GM23338 (cell line): ENCODE measurements at regions not wholly inside any gene's neighbourhood (a gene's known extent, or its start where the extent isn't known, plus 50 kb on each side); places are given as distances from the start of the nearest gene placed in this dataset.

ENCODE experiments used
- ATAC-seq: fragments of 200-7000 bp; cut with Tn5 transposase; 3 replicates; pipeline ENCODE4 v1.9.1; 2020
- DNase-seq: peaks from one replicate; pipeline ENCODE4 v3.0.0-alpha.2; 2015; ENCODE audit warnings: low spot score
- H2AFZ ChIP-seq: fragments of 200-600 bp; sonication (generic); 2 replicates; pipeline ENCODE4 v1.8.0; 2016; ENCODE audit warnings: antibody characterized with exemption, mild to moderate bottlenecking, moderate library complexity
- H3F3A ChIP-seq: fragments of 200-600 bp; sonication (generic); replicated peaks from 2 replicates; pipeline ENCODE4 v1.8.0; 2017; ENCODE audit warnings: antibody characterized with exemption, mixed run types, low read depth
- H3K27ac ChIP-seq: fragments of 200-600 bp; sonication (generic); 2 replicates; pipeline ENCODE4 v1.6.1; 2016; ENCODE audit warnings: low read depth
- H3K27me3 ChIP-seq: fragments of 200-600 bp; sonication (generic); 2 replicates; pipeline ENCODE4 v1.8.0; 2016; ENCODE audit warnings: mild to moderate bottlenecking, mixed run types, moderate library complexity; ENCODE audit not compliant: insufficient read depth
- H3K36me3 ChIP-seq: fragments of 200-600 bp; sonication (generic); 2 replicates; pipeline ENCODE4 v1.8.0; 2016; ENCODE audit warnings: mild to moderate bottlenecking; ENCODE audit not compliant: insufficient read depth
- H3K4me1 ChIP-seq: fragments of 200-600 bp; sonication (generic); 2 replicates; pipeline ENCODE4 v1.8.0; 2016; ENCODE audit warnings: mild to moderate bottlenecking, moderate library complexity; ENCODE audit not compliant: insufficient read depth
- H3K4me2 ChIP-seq: fragments of 200-600 bp; sonication (generic); 2 replicates; pipeline ENCODE4 v1.7.1; 2017; ENCODE audit warnings: mixed run types
- H3K4me3 ChIP-seq: fragments of 200-600 bp; sonication (generic); 2 replicates; pipeline ENCODE4 v1.6.1; 2016; ENCODE audit warnings: mixed run types
- H3K79me2 ChIP-seq: fragments of 200-600 bp; sonication (generic); replicated peaks from 2 replicates; pipeline ENCODE4 v1.8.0; 2017; ENCODE audit warnings: mild to moderate bottlenecking; ENCODE audit not compliant: insufficient read depth
- H3K9me2 ChIP-seq: fragments of 200-600 bp; sonication (generic); 2 replicates; pipeline ENCODE4 v1.8.0; 2017; ENCODE audit not compliant: insufficient read depth
- H4K20me1 ChIP-seq: fragments of 200-600 bp; sonication (generic); replicated peaks from 2 replicates; pipeline ENCODE4 v1.8.0; 2017; ENCODE audit warnings: mild to moderate bottlenecking; ENCODE audit not compliant: insufficient read depth
- H3K27ac Mint-ChIP-seq: 2 replicates; pipeline ENCODE4 v1.8.0; 2020; ENCODE audit warnings: inconsistent platforms, mild to moderate bottlenecking, moderate library complexity, mixed read lengths
- H3K27me3 Mint-ChIP-seq: 3 replicates; pipeline ENCODE4 v1.8.0; 2022; ENCODE audit warnings: low read depth, mild to moderate bottlenecking, moderate library complexity, mixed read lengths, inconsistent platforms; ENCODE audit not compliant: insufficient read depth, poor library complexity
- H3K36me3 Mint-ChIP-seq: 3 replicates; pipeline ENCODE4 v1.8.0; 2021; ENCODE audit warnings: low read depth, mild to moderate bottlenecking, inconsistent platforms, moderate library complexity, mixed read lengths
- H3K4me1 Mint-ChIP-seq: 3 replicates; pipeline ENCODE4 v1.8.0; 2020; ENCODE audit warnings: mild to moderate bottlenecking, inconsistent platforms, mixed read lengths
- H3K4me3 Mint-ChIP-seq: 3 replicates; pipeline ENCODE4 v1.8.0; 2021; ENCODE audit warnings: moderate library complexity, mild to moderate bottlenecking, inconsistent platforms, mixed read lengths
- H3K9me3 Mint-ChIP-seq: 3 replicates; pipeline ENCODE4 v1.8.0; 2020; ENCODE audit warnings: moderate library complexity, mild to moderate bottlenecking, inconsistent platforms, mixed read lengths
- CREB1 ChIP-seq: fragments of 250-450 bp; sonication (Bioruptor Pico); IDR thresholded peaks from 2 replicates; pipeline ENCODE4 v1.5.0; 2020; ENCODE audit warnings: low read depth, mild to moderate bottlenecking, moderate library complexity
- ETS1 ChIP-seq: IDR thresholded peaks from 2 replicates; pipeline ENCODE4 v1.6.1; 2016; ENCODE audit warnings: antibody characterized with exemption
- EZH2 ChIP-seq: fragments of 200-600 bp; sonication (generic); IDR thresholded peaks from one replicate; pipeline ENCODE4 v1.8.0; 2017; ENCODE audit warnings: antibody characterized with exemption, mild to moderate bottlenecking, low read depth; ENCODE audit not compliant: unreplicated experiment
- EZH2phosphoT487 ChIP-seq: fragments of 200-600 bp; sonication (generic); IDR thresholded peaks from one replicate; pipeline ENCODE4 v1.8.1; 2018; ENCODE audit warnings: antibody characterized with exemption; ENCODE audit not compliant: unreplicated experiment
- JUNB ChIP-seq: IDR thresholded peaks from one replicate; pipeline ENCODE4 v1.6.1; 2016; ENCODE audit warnings: antibody characterized with exemption; ENCODE audit not compliant: unreplicated experiment
- NANOG ChIP-seq: IDR thresholded peaks from 2 replicates; pipeline ENCODE4 v1.6.1; 2016; ENCODE audit warnings: antibody characterized with exemption, borderline replicate concordance
- POLR2AphosphoS5 ChIP-seq: IDR thresholded peaks from 2 replicates; pipeline ENCODE4 v1.6.1; 2016; ENCODE audit warnings: antibody characterized with exemption, low read depth
- STAT1 ChIP-seq: IDR thresholded peaks from one replicate; pipeline ENCODE4 v1.6.1; 2016; ENCODE audit warnings: antibody characterized with exemption; ENCODE audit not compliant: unreplicated experiment
- ZNF114 ChIP-seq: fragments of 250-450 bp; sonication (Bioruptor Pico); IDR thresholded peaks from 2 replicates; pipeline ENCODE4 v1.5.0; 2020; ENCODE audit warnings: mild to moderate bottlenecking, moderate library complexity
- ZNF331 ChIP-seq: fragments of 250-450 bp; sonication (Bioruptor Pico); IDR thresholded peaks from 2 replicates; pipeline ENCODE4 v1.5.0; 2020; ENCODE audit warnings: low read depth, mild to moderate bottlenecking, moderate library complexity
- ZNF462 ChIP-seq: fragments of 250-450 bp; sonication (Bioruptor Pico); IDR thresholded peaks from 2 replicates; pipeline ENCODE4 v1.5.0; 2020; ENCODE audit warnings: mild to moderate bottlenecking, moderate library complexity
- TF ChIP-seq, protein P1 (sequence below): IDR thresholded peaks from one replicate; pipeline ENCODE4 v1.6.1; 2018; ENCODE audit warnings: antibody characterized with exemption; ENCODE audit not compliant: unreplicated experiment
- TF ChIP-seq, protein P2 (sequence below), 2 experiments: fragments of 200-600 bp in 1 of 2; sonication (generic) in 1 of 2; conservative IDR thresholded peaks; 2 replicates each; pipeline versions ENCODE4 v1.5.1 to v1.6.1; 2016 to 2017; ENCODE audit warnings: antibody characterized with exemption in 2 of 2, low read depth in 2 of 2, mild to moderate bottlenecking in 2 of 2, moderate library complexity in 1 of 2

DNA sequence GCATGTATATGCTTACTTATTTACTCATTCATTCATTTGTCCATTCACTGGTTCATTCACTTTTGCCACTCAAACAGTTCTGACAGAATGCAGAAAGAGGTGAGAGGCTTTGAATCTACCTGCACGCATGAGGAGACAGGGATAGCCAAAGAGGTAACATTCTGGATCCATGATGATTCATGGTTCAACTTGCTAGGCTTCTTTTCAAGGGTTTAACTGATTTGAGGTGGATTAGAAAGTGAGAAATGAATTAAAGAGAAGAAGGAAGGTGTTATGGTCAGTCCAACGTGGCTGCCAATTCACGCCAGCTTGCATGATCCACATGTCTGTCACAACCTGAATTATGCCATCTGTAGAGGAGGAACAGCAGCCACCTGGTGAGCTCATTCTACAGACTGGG lies 260.6 kb downstream of the ARRDC4 start:
- Mint-ChIP-seq H3K36me3 (no peaks in the 10 kb centered on the region), H3K27ac (no peak overlapping the region), H3K4me1 (no peaks in the 10 kb centered on the region; the same call in 2 of the 3 replicates), H3K9me3 (no peaks in the 10 kb centered on the region), H3K4me3 (no peak overlapping the region), H3K27me3 (no peaks in the 10 kb centered on the region)
- ATAC-seq (no peak), DNase-seq (no peak)
- Histone ChIP-seq H3K27ac (no peak overlapping the region), H3K4me1 (no peaks in the 10 kb centered on the region), H3F3A (no peaks in the 10 kb centered on the region), H3K4me3 (no peak overlapping the region), H3K36me3 (no peaks in the 10 kb centered on the region), H3K79me2 (no peaks in the 10 kb centered on the region), H2AFZ (no peak overlapping the region), H3K27me3 (no peaks in the 10 kb centered on the region), H4K20me1 (no peaks in the 10 kb centered on the region), H3K9me2 (peaks cover 8% of the 10 kb centered on the region; the same call in 1 of the 2 replicates), H3K4me2 (no peak overlapping the region)
- TF ChIP-seq JUNB (no peak), EZH2 (no peak), ZNF114 (no peak), ZNF331 (CRISPR knock-in tag) (no peak), NANOG (no peak), EZH2phosphoT487 (no peak), ZNF462 (CRISPR knock-in tag) (no peak), ETS1 (no peak), POLR2AphosphoS5 (no peak), CREB1 (no peak), STAT1 (no peak)
- TF ChIP-seq, protein P1, sequence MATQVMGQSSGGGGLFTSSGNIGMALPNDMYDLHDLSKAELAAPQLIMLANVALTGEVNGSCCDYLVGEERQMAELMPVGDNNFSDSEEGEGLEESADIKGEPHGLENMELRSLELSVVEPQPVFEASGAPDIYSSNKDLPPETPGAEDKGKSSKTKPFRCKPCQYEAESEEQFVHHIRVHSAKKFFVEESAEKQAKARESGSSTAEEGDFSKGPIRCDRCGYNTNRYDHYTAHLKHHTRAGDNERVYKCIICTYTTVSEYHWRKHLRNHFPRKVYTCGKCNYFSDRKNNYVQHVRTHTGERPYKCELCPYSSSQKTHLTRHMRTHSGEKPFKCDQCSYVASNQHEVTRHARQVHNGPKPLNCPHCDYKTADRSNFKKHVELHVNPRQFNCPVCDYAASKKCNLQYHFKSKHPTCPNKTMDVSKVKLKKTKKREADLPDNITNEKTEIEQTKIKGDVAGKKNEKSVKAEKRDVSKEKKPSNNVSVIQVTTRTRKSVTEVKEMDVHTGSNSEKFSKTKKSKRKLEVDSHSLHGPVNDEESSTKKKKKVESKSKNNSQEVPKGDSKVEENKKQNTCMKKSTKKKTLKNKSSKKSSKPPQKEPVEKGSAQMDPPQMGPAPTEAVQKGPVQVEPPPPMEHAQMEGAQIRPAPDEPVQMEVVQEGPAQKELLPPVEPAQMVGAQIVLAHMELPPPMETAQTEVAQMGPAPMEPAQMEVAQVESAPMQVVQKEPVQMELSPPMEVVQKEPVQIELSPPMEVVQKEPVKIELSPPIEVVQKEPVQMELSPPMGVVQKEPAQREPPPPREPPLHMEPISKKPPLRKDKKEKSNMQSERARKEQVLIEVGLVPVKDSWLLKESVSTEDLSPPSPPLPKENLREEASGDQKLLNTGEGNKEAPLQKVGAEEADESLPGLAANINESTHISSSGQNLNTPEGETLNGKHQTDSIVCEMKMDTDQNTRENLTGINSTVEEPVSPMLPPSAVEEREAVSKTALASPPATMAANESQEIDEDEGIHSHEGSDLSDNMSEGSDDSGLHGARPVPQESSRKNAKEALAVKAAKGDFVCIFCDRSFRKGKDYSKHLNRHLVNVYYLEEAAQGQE = no peak
- TF ChIP-seq, protein P2, sequence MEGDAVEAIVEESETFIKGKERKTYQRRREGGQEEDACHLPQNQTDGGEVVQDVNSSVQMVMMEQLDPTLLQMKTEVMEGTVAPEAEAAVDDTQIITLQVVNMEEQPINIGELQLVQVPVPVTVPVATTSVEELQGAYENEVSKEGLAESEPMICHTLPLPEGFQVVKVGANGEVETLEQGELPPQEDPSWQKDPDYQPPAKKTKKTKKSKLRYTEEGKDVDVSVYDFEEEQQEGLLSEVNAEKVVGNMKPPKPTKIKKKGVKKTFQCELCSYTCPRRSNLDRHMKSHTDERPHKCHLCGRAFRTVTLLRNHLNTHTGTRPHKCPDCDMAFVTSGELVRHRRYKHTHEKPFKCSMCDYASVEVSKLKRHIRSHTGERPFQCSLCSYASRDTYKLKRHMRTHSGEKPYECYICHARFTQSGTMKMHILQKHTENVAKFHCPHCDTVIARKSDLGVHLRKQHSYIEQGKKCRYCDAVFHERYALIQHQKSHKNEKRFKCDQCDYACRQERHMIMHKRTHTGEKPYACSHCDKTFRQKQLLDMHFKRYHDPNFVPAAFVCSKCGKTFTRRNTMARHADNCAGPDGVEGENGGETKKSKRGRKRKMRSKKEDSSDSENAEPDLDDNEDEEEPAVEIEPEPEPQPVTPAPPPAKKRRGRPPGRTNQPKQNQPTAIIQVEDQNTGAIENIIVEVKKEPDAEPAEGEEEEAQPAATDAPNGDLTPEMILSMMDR (conservative IDR thresholded peaks at IDR 0.05; ENCODE audit: low read depth in 2 of 2) = no peak
